Stimulated activated CD8-positive, alpha-beta memory T cell treated with anti-CD3 and anti-CD28 coated beads, Interleukin-4, amount 100 ng/mL, for 1 hour (primary cell): ENCODE measurements at regions not wholly inside any gene's neighbourhood (a gene's known extent, or its start where the extent isn't known, plus 50 kb on each side); places are given as distances from the start of the nearest gene placed in this dataset.
"Not testable (repeated sequence)": the region's sequence is repeated elsewhere in the genome, so short reads cannot be mapped to it uniquely, and the experiment has no call there.

Experiments used
- DNase-seq, 2 donors: peaks; one replicate each; pipeline ENCODE4 v3.0.0-alpha.2; 2020; ENCODE audit warnings: low read depth in 2 of 2, low spot score in 1 of 2

DNA sequence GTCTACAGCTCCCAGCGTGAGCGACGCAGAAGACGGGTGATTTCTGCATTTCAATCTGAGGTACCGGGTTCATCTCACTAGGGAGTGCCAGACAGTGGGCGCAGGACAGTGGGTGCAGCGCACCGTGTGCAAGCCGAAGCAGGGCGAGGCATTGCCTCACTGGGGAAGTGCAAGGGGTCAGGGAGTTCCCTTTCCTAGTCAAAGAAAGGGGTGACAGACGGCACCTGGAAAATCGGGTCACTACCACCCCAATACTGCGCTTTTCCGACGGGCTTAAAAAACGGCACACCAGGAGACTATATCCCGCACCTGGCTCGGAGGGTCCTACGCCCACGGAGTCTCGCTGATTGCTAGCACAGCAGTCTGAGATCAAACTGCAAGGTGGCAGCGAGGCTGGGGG, 95.6 kb downstream of the GPX5 start:
- not testable (repeated sequence) for DNase-seq

GRCh38 chr6:28623242-28623641, 97.6 kb downstream of the GPX5 start:
- not testable (repeated sequence) for DNase-seq

GRCh38 chr6:28626386-28626785, 100.7 kb downstream of the GPX5 start:
- DNase-seq = not testable (repeated sequence)

DNA sequence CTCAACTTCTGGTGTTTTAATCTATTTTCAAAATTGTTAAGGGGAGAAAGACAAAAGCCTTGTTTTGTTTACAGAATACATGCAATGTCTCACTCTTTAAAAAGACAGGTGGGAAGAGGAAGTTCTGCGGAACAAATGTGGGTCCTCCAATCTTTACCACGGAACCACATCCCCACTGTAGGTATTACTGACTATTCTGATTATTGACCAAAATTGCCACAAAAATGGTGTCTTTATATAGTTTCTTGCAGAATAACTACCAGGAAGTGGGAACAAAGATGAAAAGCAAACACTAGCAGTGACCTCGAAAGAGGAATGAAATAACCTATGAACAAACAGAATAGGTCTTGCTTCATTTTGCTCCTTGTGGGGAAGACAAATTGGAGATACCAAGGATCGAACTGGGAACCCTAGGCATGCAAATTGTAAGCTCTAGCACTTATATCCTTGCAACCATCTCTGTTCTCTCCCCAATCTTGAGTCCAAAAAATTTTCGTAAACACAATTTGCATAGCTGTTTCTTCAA, 106.7 kb downstream of the GPX5 start:
- DNase-seq = no peak

- DNase-seq = no peak
These were observed 107.9 kb downstream of the GPX5 start for GRCh38 chr6:28633445-28634215.

DNA sequence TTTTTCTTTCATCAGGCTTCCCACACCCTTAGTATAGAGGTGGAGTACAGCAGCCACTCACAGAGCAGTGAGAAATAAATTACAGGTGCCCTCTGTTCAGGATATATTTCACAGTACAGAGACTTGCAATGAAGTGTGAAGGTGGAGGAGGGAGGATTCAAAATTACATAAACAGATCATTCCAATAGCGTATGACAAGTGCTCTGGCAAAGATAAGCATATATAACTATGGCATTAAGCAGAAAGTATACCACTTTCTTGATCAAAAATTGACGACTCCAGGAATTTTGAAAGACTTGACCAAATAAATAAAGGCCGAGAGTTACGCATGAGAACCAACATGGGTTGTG, 108.7 kb downstream of the GPX5 start:
- no peak for DNase-seq

DNA sequence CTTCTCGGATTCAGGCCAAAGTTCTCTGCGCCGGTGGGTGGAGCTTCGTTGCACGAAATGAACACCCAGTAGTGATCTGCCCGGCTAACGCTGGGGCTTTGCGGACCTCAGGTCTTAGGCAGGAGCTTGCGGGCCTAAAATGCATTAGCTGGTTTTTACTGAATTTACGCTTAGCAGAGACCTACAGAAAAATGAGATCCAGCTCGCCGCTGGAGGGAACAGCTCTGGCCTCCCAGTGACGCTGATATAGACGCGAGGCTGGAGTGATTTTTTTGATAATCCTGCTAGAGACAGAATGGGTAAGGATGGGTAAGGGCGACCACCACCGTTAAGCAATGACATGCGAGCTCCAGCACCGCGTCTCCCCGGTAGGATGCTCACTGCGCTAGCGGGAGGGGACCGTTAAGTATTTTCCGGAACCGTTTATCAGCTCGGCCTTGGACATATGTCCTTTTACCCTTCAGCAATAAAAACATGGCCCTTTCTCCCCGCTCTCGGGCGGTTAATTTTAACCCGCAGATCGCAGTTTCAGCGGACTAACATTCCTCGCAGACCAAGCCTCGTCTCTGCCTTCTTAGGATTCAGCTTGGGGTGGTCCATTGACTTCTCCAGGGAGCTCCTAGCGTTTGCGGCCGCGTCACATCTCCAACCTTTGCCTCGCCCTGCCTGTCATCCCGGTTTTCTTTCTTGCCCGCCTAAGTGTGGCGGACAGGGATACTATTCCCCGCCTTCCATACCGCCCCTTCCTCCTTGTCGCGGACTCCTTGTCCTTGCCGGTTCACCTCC, 109.3 kb downstream of the GPX5 start:
- no peak for DNase-seq

- DNase-seq = no peak
These were observed 110.0 kb downstream of the GPX5 start for GRCh38 chr6:28635547-28636158.

DNA sequence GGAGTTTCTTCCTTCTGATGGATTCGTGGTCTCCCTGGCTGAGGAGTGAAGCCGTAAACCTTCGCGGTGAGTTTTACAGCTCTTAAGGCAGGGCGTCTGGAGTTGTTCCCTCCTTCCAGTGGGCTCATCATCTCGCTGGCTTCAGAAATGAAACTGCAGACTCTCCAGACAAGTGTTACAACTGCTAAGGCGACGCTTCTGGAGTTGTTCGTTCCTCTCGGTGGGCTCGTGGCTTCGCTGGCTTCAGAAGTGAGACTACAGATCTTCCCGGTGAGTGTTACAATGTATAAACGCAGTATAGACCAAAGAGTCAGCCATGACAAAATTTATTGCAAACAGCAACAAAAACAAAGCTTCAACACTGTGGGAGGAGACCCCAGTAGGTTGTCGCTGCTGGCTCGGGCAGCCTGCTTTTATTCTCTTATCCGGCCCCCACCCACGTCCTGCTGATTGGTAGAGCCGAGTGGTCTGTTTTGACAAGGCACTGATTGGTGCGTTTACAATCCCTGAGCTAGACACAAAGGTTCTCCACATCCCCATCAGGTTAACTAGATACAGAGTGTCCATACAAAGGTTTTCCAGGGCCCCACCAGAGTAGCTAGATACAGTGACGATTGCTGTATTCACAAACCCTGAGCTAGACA, 113.2 kb downstream of the GPX5 start:
- no peak for DNase-seq

DNA sequence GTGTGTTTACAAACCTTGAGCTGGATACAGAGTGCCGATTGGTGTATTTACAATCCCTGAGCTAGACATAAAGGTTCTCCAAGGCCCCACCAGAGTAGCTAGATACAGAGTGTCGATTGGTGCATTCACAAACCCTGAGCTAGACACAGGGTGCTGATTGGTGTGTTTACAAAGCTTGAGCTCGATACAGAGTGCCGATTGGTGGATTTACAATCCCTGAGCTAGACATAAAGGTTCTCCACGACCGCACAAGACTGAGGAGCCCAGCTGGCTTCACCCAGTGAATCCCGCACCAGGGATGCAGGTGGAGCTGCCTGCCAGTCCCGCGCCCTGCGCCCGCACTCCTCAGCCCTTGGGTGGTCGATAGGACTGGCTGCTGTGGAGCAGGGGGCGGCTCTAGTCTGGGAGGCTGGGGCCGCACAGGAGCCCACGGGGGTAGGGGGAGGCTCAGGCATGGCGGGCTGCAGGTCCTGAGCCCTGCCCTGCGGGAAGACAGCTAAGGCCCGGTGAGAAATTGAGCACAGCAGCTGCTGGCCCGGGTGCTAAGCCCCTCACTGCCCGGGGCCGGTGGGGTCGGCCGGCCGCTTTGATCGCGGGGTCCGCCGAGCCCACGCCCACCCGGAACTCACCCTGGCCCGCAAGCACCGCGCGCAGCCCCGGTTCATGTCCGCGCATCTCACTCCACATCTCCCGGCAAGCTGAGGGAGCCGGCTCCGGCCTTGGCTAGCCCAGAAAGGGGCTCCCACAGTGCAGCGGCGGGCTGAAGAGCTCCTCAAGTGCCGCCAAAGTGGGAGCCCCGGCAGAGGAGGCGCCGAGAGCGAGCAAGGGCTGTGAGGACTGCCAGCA, 114.0 kb downstream of the GPX5 start:
- DNase-seq = not testable (repeated sequence)

DNA sequence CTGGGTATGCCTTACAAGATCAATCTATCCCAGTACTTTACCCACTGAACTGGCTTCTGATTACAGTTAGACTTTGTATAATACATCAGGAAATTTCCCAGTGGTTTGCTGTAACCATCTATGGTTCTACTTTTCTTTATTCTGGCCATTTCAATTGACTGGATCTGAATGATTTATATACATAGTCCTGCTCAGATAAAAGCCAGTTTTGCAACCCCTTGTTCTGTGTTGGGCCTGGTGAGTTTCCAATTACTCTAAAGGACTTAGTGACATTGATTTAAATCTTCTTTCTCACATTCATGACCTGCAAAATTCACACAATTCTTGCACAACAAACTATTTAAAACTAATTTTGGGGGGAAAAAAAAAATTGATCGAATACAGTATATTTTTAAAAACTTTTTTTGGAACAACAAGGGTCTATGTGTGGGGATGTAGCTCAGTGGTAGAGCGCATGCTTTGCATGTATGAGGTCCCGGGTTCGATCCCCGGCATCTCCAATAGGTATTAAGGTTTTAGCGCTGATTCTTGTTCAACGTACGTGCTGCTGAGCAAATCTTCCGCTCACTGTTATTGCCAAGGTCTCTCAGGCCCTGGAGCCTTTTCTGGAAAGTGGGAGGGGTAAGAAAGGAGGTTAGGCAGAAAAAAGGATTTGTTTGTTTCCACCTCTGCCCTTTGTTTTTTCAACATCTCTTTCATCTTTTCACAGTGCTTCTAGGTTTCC, 117.5 kb downstream of the GPX5 start:
- no peak for DNase-seq

DNA sequence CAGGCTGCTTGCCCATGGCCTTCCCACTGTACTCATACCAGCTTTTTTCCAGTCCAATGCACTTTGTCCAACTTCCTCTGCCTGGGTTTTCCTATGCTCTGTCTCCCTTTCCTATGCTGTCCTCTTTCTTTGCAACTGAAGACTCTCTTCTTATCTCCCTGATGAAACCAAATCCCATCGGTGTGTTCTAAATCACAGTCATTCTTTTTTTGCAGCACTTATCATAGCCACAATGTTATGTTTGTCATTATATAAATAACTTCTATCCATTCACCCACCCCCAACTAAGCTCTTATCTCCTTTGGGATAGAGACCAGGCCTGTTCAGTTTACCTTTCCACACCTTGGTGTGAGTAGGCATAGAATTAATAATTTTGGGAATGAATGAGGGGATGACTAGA, 121.0 kb downstream of the GPX5 start:
- DNase-seq = no peak

DNA sequence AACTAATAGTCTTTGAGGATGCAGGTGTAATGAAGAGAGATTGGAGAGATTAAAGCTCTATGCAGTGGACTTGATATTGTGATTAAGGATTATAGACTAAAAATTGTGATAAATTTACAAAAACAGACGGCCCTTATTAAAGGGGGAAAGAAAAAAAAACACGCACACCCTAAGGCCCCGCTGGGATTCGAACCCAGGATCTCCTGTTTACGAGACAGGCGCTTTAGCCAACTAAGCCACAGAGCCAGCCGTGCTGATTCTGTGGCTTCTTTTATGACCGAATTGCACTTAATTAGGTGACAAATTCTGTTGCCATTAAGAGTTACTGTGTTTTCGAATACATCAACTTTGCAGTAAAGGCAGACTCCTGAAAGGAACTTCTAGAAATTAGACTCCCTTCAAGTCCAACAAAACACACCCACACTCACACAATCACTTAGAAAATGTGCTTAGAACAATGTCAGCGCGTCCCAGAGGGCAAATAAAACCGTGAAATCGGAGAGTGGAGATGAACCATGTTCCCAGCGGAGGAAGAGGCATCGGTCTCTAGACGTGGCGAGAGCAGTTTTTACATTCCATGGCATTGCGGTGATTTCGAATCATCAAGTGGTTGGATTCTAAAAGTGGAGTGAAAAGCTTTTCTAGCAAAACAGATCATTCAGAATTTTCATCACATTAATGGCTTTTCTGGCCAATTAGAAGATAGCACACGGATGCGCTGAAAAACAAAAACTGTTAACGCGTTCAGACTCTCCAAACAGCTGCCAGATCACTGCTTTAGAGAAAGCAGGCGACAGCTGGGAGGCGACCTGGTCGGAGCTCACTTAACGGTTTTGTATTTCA, 122.6 kb downstream of the GPX5 start:
- no peak for DNase-seq

DNA sequence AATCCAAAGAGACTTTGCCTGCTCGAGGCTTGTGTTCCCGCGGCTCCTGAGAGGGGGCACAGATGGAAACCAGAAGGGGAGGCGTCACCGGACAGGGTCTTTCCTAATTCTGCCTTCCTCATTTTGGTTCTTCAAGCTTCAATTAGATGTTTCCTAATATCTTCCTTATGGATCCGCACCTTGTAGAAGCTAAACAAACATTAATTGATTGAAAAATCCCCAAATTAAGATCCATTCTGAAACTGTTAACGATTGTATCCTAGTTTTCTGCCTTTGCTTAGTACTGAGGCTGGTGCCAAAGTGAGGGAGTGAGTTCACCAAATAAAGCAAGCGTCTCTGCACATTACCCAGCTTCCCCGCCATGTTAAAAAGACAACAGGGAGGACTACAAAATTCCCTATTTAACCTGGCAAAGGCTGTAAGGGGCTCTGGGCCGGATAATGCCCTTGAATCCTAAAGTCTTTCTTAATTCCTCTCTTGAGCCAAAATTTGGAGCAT, 123.2 kb downstream of the GPX5 start:
- DNase-seq = no peak

DNA sequence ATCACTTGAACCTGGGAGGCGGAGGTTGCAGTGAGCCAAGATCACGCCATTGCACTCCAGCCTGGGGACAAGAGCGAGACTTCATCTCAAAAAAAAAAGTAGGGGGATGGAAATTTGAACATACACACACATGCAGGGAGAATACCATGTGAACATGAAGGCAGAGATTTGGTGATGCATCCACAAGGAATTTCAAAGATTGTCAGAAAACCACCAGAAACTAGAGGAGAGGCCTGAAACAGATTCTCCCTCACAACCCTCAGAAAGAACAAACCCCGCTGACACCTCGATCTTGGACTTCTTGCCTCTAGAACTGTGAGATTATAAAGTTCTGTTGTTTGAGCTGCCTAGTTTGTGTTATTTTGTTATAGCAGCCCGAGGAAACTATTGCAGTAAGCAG, 125.5 kb downstream of the GPX5 start:
- no peak for DNase-seq

DNA sequence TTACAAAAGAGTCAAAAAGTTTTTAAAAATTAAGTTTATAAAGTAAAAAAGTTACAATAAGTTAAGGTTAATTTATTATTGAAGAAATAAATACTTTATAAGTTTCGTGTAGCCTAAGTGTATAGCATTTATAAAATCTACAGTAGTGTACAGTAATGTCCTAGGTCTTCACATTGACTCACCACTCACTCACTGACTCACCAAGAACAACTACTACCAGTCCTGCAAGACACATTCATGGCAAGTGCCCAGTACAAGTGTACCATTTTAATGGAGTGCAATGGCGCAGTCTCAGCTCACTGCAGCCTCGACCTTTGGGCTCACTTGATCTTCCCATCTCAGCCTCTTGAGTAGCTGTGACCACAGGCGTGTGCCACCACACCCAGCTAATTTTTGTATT, 128.2 kb downstream of the GPX5 start:
- no peak for DNase-seq

DNA sequence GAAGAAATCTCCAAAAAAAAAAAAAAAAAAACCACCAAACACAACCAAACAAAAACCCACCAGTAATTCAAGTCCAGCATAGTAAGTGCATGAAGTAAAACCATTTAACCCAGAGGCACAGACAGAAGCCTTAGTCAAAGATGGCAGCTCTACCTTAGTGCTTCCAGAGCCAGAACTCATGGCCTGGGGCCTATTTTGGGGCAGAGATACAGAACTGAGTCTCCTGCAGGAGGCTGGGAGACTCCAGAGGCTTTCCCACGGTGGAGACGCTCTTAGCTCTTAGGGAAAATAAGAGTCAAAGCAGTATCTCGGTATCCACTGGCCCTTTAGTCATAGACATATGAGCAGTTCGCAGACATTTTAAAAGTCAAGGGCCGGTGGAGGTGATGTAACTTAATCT, 129.5 kb downstream of the GPX5 start:
- DNase-seq = no peak

DNA sequence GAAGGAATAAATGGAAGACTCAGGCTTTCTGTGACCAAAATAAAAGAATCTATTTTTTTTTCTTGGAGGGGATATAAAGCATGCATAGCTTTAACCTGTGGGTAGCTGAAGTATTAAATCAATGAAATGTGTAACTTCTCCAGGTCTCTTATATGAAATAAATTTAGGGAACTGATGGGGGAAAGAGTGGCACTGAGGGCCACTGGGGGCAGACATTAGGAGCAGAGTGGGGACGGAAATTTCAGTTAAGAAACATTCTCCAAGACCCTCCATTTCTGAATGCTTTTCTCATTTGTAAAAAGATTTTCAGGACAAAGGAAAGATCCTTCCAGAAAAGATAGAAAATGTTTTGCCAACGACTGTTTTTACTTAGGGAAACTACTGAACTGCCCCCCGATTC, 131.0 kb downstream of the GPX5 start:
- no peak for DNase-seq

GRCh38 chr6:28657381-28657768, 131.7 kb downstream of the GPX5 start:
- no peak for DNase-seq
